ENCODE measurements at regions not wholly inside any gene's neighbourhood (a gene's known extent, or its start where the extent isn't known, plus 50 kb on each side); places are given as distances from the start of the nearest gene placed in this dataset.
"Not testable (repeated sequence)": the region's sequence is repeated elsewhere in the genome, so short reads cannot be mapped to it uniquely, and the experiment has no call there.

- DNase-seq: no peak
- no peaks in the 10 kb centered on the region for H3K4me1 ChIP-seq
- intact Hi-C loops (cut with micrococcal nuclease): no loop called here
- no peaks in the 10 kb centered on the region for H3K9me3 ChIP-seq (replicated peaks)
- H3K36me3 ChIP-seq: no peaks in the 10 kb centered on the region
- TF ChIP-seq, protein P1, sequence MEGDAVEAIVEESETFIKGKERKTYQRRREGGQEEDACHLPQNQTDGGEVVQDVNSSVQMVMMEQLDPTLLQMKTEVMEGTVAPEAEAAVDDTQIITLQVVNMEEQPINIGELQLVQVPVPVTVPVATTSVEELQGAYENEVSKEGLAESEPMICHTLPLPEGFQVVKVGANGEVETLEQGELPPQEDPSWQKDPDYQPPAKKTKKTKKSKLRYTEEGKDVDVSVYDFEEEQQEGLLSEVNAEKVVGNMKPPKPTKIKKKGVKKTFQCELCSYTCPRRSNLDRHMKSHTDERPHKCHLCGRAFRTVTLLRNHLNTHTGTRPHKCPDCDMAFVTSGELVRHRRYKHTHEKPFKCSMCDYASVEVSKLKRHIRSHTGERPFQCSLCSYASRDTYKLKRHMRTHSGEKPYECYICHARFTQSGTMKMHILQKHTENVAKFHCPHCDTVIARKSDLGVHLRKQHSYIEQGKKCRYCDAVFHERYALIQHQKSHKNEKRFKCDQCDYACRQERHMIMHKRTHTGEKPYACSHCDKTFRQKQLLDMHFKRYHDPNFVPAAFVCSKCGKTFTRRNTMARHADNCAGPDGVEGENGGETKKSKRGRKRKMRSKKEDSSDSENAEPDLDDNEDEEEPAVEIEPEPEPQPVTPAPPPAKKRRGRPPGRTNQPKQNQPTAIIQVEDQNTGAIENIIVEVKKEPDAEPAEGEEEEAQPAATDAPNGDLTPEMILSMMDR (IDR thresholded peaks at IDR 0.05; ENCODE audit: borderline replicate concordance): no peak
- no peak overlapping the region for H3K4me3 ChIP-seq
- H3K27me3 ChIP-seq (ENCODE audit: low read depth): peaks cover 3% of the 10 kb centered on the region
- H3K27ac ChIP-seq (replicated peaks): no peak overlapping the region
These were observed 65.7 kb upstream of the HABP2 start for GRCh38 chr10:113487154-113487553.

DNA sequence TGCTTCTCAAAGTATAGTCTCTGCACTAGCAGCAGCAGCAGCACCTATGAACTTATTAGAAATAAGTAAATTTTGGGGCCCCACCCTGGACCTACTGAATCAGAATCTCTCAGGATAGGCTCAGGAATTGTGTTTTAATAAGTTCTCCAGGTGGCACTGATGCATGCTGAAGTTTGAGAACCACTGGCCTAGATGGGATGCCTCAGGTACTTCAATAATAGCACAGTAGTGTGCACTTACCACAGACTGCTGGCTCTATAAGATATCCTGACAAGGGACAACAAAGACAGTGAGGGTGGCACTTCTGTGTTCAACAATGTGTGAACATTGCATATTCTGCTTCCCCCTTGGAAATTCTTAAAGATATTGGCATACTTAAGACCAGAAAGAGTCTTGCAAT, 64.7 kb upstream of the HABP2 start:
- TF ChIP-seq, protein P1 (IDR thresholded peaks at IDR 0.05; ENCODE audit: borderline replicate concordance): no peak
- intact Hi-C loops (cut with micrococcal nuclease): no loop called here
- DNase-seq: no peak
- no peak overlapping the region for H3K27ac ChIP-seq (replicated peaks)
- no peaks in the 10 kb centered on the region for H3K4me1 ChIP-seq
- no peaks in the 10 kb centered on the region for H3K36me3 ChIP-seq
- H3K27me3 ChIP-seq (ENCODE audit: low read depth): peaks cover 14% of the 10 kb centered on the region
- no peaks in the 10 kb centered on the region for H3K9me3 ChIP-seq (replicated peaks)
- no peak overlapping the region for H3K4me3 ChIP-seq

GRCh38 chr10:113489522-113489921, 63.3 kb upstream of the HABP2 start:
- H3K4me1 ChIP-seq; intact Hi-C loops (cut with micrococcal nuclease); H3K27ac ChIP-seq (replicated peaks): not testable (repeated sequence)

GRCh38 chr10:113491967-113492565, 60.8 kb upstream of the HABP2 start:
- Histone ChIP-seq H3K9me3 (replicated peaks) (no peaks in the 10 kb centered on the region), H3K27me3 (ENCODE audit: low read depth) (peaks cover 29% of the 10 kb centered on the region), H3K4me3 (peak overlapping the region; percentile 9), H3K27ac (replicated peaks) (peak overlapping the region; percentile 33), H3K36me3 (no peaks in the 10 kb centered on the region), H3K4me1 (no peaks in the 10 kb centered on the region)
- intact Hi-C loops (cut with micrococcal nuclease): no loop called here
- DNase-seq: no peak
- TF ChIP-seq, protein P1 (IDR thresholded peaks at IDR 0.05; ENCODE audit: borderline replicate concordance): no peak

More at GRCh38 chr10:113489522-113489921, 63.3 kb upstream of the HABP2 start:
- peaks cover 19% of the 10 kb centered on the region for H3K27me3 ChIP-seq (ENCODE audit: low read depth)
- not testable (repeated sequence) for H3K36me3 ChIP-seq; DNase-seq; H3K4me3 ChIP-seq; H3K9me3 ChIP-seq (replicated peaks)

- Histone ChIP-seq H3K9me3 (replicated peaks) (no peaks in the 10 kb centered on the region), H3K27me3 (ENCODE audit: low read depth) (peaks cover 37% of the 10 kb centered on the region), H3K4me1 (no peaks in the 10 kb centered on the region), H3K36me3 (no peaks in the 10 kb centered on the region), H3K4me3 (no peak overlapping the region), H3K27ac (replicated peaks) (no peak overlapping the region)
- intact Hi-C loops (cut with micrococcal nuclease): no loop called here
- DNase-seq: no peak
- TF ChIP-seq, protein P1 (IDR thresholded peaks at IDR 0.05; ENCODE audit: borderline replicate concordance): no peak
These were observed 59.7 kb upstream of the HABP2 start for GRCh38 chr10:113493195-113493594.

DNA sequence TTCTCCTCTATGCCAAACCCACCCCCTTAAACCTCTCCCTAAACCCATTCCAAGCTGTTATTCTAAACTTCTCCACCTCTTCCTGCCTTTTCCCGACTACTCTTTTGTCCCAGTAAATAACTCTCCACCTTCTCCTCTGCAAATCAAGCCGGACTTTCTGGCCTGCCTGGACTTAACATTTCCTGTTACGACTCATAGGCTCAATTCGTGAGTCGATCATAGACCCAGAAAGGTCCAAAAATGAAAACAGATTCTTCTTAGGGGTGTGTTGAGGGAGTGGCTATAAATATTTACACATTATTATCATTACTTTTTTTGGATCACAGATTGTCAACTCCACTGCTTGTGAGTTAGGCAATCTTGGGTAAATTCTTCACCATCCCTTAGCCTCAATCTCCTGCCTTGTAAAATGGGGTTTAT, 59.0 kb upstream of the HABP2 start:
- Histone ChIP-seq H3K27ac (replicated peaks) (no peak overlapping the region), H3K4me1 (no peaks in the 10 kb centered on the region), H3K4me3 (no peak overlapping the region), H3K9me3 (replicated peaks) (no peaks in the 10 kb centered on the region), H3K36me3 (no peaks in the 10 kb centered on the region), H3K27me3 (ENCODE audit: low read depth) (peaks cover 43% of the 10 kb centered on the region)
- intact Hi-C loops (cut with micrococcal nuclease): no loop called here
- DNase-seq: no peak
- TF ChIP-seq, protein P1 (IDR thresholded peaks at IDR 0.05; ENCODE audit: borderline replicate concordance): no peak

All from left ventricle myocardium inferior (tissue), 1 donor.